Fibroblast of the aortic adventitia (primary cell): ENCODE measurements at regions not wholly inside any gene's neighbourhood (a gene's known extent, or its start where the extent isn't known, plus 50 kb on each side); places are given as distances from the start of the nearest gene placed in this dataset.

ENCODE experiments used
- DNase-seq: peaks from one replicate; pipeline ENCODE4 v3.0.0-alpha.2; 2010; ENCODE audit warnings: low read depth
- H3K4me3 ChIP-seq: 2 replicates; pipeline ENCODE4 v1.5.1; 2011; ENCODE audit warnings: low read depth, mild to moderate bottlenecking, control low read depth, low read length, moderate library complexity
- CTCF ChIP-seq: IDR thresholded peaks from 2 replicates; pipeline ENCODE4 v1.5.1; 2011; ENCODE audit warnings: mild to moderate bottlenecking, low read length, control low read depth, inconsistent platforms; ENCODE audit not compliant: insufficient read depth

DNA sequence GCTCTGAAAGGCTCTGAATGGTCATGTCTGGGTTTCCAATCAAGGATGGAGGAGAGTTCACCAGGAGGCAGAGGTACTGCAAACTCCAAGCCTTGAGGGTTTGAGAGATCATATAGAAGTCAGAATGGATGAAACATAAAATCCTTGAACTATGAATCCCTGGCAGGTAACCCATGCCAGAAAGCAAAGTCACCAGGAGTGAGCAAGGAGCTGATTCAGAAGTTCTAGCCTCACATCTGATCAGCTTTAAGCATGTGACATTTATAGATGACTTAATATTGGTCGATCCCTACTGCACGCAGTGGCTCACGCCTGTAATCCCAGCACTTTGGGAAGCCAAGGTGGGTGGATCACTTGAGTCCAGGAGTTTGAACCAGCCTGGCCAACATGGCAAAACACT lies 126.1 kb upstream of the MED13L start:
- no peak overlapping the region for H3K4me3 ChIP-seq
- TF ChIP-seq CTCF: no peak
- no peak for DNase-seq

GRCh38 chr12:116404247-116404646 lies 126.8 kb upstream of the MED13L start:
- no peak for TF ChIP-seq CTCF
- no peak overlapping the region for H3K4me3 ChIP-seq
- no peak for DNase-seq

GRCh38 chr12:116404913-116405611 lies 127.6 kb upstream of the MED13L start:
- no peak for TF ChIP-seq CTCF
- peak; percentile 18 for DNase-seq
- H3K4me3 ChIP-seq: no peak overlapping the region

DNA sequence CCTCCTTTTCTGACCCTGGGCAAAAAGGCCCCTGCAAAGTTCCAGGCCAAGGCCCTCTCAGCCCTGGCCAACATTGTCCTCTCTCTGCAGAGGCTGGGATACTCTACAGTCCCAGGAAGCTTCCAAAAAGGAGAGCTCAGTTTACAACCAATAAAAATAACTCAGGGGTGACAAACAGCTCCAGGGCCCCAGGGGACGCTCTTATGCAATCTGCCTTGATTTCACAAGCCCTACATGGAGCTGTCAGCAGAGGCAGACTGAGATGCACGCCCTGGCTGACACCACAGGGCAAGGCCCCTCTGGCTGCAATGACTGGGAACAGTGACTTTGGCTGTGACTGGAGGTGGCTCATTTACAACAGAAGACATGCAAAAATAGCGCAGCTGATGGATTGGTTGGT lies 129.0 kb upstream of the MED13L start:
- H3K4me3 ChIP-seq: no peak overlapping the region
- no peak for TF ChIP-seq CTCF
- DNase-seq: peak; percentile 83

DNA sequence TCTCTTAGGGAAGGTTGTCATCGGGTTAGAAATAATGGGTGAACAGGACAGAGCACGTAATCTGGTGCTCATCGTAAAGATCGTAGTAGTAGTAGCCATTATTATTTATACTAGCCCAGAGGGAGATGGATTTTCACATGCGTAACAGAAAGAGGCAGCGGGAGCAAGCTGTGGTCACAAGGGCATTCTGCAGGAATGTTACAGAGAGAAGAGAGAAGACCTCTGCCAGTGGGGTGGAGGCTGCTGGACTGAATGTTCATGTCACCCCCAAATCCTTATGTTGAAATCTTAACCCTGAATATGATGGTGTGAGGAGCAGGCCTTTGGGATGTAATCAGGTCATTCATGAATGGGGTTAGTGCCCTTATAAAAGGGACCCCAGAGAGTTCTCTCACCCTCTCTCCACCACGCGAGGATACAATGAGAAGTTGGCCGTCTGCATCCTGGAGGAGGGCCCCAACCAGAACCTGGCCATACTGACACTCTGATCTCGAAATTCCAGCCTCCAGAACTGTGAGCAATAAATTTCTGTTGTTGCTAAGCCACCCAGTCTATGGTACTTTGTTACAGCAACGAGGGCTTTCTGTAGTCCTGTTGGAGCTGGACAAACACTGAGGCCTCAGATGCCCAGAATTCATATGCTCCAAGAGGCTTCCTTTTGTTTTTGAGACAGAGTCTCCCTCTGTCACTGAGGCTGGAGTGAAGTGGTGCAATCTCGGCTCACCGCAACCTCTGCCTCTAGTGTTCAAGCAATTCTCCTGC lies 131.2 kb upstream of the MED13L start:
- DNase-seq: no peak
- TF ChIP-seq CTCF: no peak
- no peak overlapping the region for H3K4me3 ChIP-seq

- H3K4me3 ChIP-seq: no peak overlapping the region
- no peak for TF ChIP-seq CTCF
- DNase-seq: peak; percentile 51
Measured at GRCh38 chr12:116411977-116412376, 134.5 kb upstream of the MED13L start.
